ENCODE measurements at regions not wholly inside any gene's neighbourhood (a gene's known extent, or its start where the extent isn't known, plus 50 kb on each side); places are given as distances from the start of the nearest gene placed in this dataset.

GRCh38 chr7:140249036-140249806 is 72.4 kb upstream of the KDM7A start (continued):
- no peak for TF ChIP-seq ZNF17 (CRISPR knock-in tag; IDR thresholded peaks at IDR 0.05)
- no peak for TF ChIP-seq SIN3A (IDR thresholded peaks at IDR 0.05; ENCODE audit: borderline replicate concordance, low read depth, low read length)
- TF ChIP-seq ZNF878 (CRISPR knock-in tag; IDR thresholded peaks at IDR 0.05): peak; percentile 70; the same call in 1 of the 2 replicates
- no peak for TF ChIP-seq NFYB (CRISPR knock-in tag; IDR thresholded peaks at IDR 0.05)
- TF ChIP-seq ZNF512B (CRISPR knock-in tag; IDR thresholded peaks at IDR 0.05; ENCODE audit: borderline replicate concordance): no peak
- TF ChIP-seq IRX3 (CRISPR knock-in tag; IDR thresholded peaks at IDR 0.05; ENCODE audit: borderline replicate concordance, low read depth): no peak
- TF ChIP-seq RBAK (CRISPR knock-in tag; IDR thresholded peaks at IDR 0.05): no peak
- no peak for TF ChIP-seq SPEN (CRISPR knock-in tag; IDR thresholded peaks at IDR 0.05; ENCODE audit: low read depth)
- no peak for TF ChIP-seq TP53 (CRISPR knock-in tag; conservative IDR thresholded peaks at IDR 0.05)
- peak; percentile 38; the same call in 1 of the 2 replicates for TF ChIP-seq HOXA5 (CRISPR knock-in tag; IDR thresholded peaks at IDR 0.05)
- peak; percentile 32; the same call in 1 of the 2 replicates for TF ChIP-seq SALL1 (CRISPR knock-in tag; IDR thresholded peaks at IDR 0.05)
- TF ChIP-seq KLF6 (CRISPR knock-in tag; IDR thresholded peaks at IDR 0.05): no peak
- TF ChIP-seq ZMAT5 (CRISPR knock-in tag; IDR thresholded peaks at IDR 0.05; ENCODE audit: borderline replicate concordance, low read depth): no peak
- TF ChIP-seq ZNF616 (CRISPR knock-in tag; IDR thresholded peaks at IDR 0.05; ENCODE audit: low read depth): no peak
- TF ChIP-seq CCAR2 (optimal IDR thresholded peaks at IDR 0.05; ENCODE audit: low read depth, low read length): no peak
- TF ChIP-seq, protein P1, sequence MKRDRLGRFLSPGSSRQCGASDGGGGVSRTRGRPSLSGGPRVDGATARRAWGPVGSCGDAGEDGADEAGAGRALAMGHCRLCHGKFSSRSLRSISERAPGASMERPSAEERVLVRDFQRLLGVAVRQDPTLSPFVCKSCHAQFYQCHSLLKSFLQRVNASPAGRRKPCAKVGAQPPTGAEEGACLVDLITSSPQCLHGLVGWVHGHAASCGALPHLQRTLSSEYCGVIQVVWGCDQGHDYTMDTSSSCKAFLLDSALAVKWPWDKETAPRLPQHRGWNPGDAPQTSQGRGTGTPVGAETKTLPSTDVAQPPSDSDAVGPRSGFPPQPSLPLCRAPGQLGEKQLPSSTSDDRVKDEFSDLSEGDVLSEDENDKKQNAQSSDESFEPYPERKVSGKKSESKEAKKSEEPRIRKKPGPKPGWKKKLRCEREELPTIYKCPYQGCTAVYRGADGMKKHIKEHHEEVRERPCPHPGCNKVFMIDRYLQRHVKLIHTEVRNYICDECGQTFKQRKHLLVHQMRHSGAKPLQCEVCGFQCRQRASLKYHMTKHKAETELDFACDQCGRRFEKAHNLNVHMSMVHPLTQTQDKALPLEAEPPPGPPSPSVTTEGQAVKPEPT (CRISPR knock-in tag; IDR thresholded peaks at IDR 0.05; ENCODE audit: low read depth): no peak
- TF ChIP-seq TOE1 (CRISPR knock-in tag; IDR thresholded peaks at IDR 0.05): peak; percentile 75; the same call in 1 of the 2 replicates
- TF ChIP-seq BCL3 (CRISPR knock-in tag; IDR thresholded peaks at IDR 0.05): no peak
- TF ChIP-seq PLRG1 (conservative IDR thresholded peaks at IDR 0.05): no peak
- TF ChIP-seq ZNF749 (CRISPR knock-in tag; IDR thresholded peaks at IDR 0.05; ENCODE audit: borderline replicate concordance): no peak
- TF ChIP-seq FOXA3 (CRISPR knock-in tag; IDR thresholded peaks at IDR 0.05): peak; percentile 97
- no peak for TF ChIP-seq HOXA7 (CRISPR knock-in tag; IDR thresholded peaks at IDR 0.05)
- no peak for TF ChIP-seq PAWR (CRISPR knock-in tag; IDR thresholded peaks at IDR 0.05; ENCODE audit: borderline replicate concordance)
- TF ChIP-seq ZNF549 (CRISPR knock-in tag; IDR thresholded peaks at IDR 0.05): no peak
- TF ChIP-seq BCL6 (CRISPR knock-in tag; IDR thresholded peaks at IDR 0.05): peak; percentile 91

Data from HepG2 (cell line).